Panc1 (cell line): ENCODE measurements at regions not wholly inside any gene's neighbourhood (a gene's known extent, or its start where the extent isn't known, plus 50 kb on each side); places are given as distances from the start of the nearest gene placed in this dataset.

Experiments used
- ATAC-seq: fragments of 200-7000 bp; cut with Tn5 transposase; 2 replicates; pipeline ENCODE4 v1.9.1; 2020; ENCODE audit warnings: mild to moderate bottlenecking, moderate library complexity
- BruUV-seq: library from RNA; stranded (reverse); fragments of 400-500 nt; replicated peaks from 2 replicates; lab custom pipeline; 2021; lab: Mats Ljungman, UMichigan
- CTCF ChIA-PET: fragments of 300-600 bp; sonication (Branson Sonifier 250); formaldehyde crosslinking; loops from one replicate; lab custom pipeline; 2022; ENCODE audit warnings: antibody characterized with exemption; lab: Charles Lee
- POLR2A ChIA-PET: fragments of 300-600 bp; sonication (Branson Sonifier 250); formaldehyde crosslinking; loops from one replicate; lab custom pipeline; 2022; ENCODE audit warnings: antibody characterized with exemption; lab: Charles Lee
- DNase-seq: peaks from one replicate; pipeline ENCODE4 v3.0.0-alpha.2; 2010; ENCODE audit warnings: low read depth, low spot score
- H3K27ac ChIP-seq: 2 replicates; pipeline ENCODE4 v1.5.1; 2011; ENCODE audit warnings: mild to moderate bottlenecking, low read length, inconsistent platforms
- H3K27me3 ChIP-seq: fragments of 200-500 bp; sonication (Bioruptor generic); 2 replicates; pipeline ENCODE4 v1.6.0; 2014; ENCODE audit warnings: low read length, inconsistent platforms; ENCODE audit not compliant: control insufficient read depth, insufficient read depth
- H3K36me3 ChIP-seq: fragments of 200-500 bp; sonication (Bioruptor generic); 2 replicates; pipeline ENCODE4 v1.5.1; 2014; ENCODE audit warnings: inconsistent platforms, mild to moderate bottlenecking, low read length, moderate library complexity; ENCODE audit not compliant: control insufficient read depth, insufficient read depth
- H3K4me1 ChIP-seq: 2 replicates; pipeline ENCODE4 v1.5.1; 2011; ENCODE audit warnings: inconsistent platforms, mild to moderate bottlenecking, low read length, moderate library complexity; ENCODE audit not compliant: control insufficient read depth, insufficient read depth
- H3K4me3 ChIP-seq, 2 experiments: 2 replicates each; pipeline ENCODE4 v1.5.1; 2011 to 2012; ENCODE audit warnings: low read depth in 2 of 2, low read length in 2 of 2, mild to moderate bottlenecking in 2 of 2, inconsistent platforms in 1 of 2, moderate library complexity in 1 of 2
- H3K9me3 ChIP-seq: fragments of 200-500 bp; sonication (Bioruptor generic); 2 replicates; pipeline ENCODE4 v1.5.1; 2014; ENCODE audit warnings: low read depth, mild to moderate bottlenecking, inconsistent platforms, low read length, moderate library complexity; ENCODE audit not compliant: control insufficient read depth, insufficient read depth
- POLR2AphosphoS5 ChIP-seq: IDR thresholded peaks from 2 replicates; pipeline ENCODE4 v1.6.1; 2012; ENCODE audit warnings: mild to moderate bottlenecking, low read depth, low read length, moderate library complexity
- SIN3A ChIP-seq: IDR thresholded peaks from 2 replicates; pipeline ENCODE4 v1.6.1; 2012; ENCODE audit warnings: low read depth, mild to moderate bottlenecking, low read length, moderate library complexity, borderline replicate concordance; ENCODE audit not compliant: insufficient read depth
- TCF7L2 ChIP-seq: IDR thresholded peaks from 2 replicates; pipeline ENCODE4 v1.6.1; 2011; ENCODE audit warnings: mild to moderate bottlenecking, low read depth, low read length, inconsistent platforms
- in situ Hi-C: cut with HindIII; loops from 2 replicates; pipeline ENCODE4 v1.10.0; 2016; ENCODE audit warnings: low sequenced_read_pairs, low pct_unique_long_range_greater_than_20kb
- intact Hi-C: fragments of 100-400 bp; cut with micrococcal nuclease; formaldehyde crosslinking; loops from one replicate; pipeline ENCODE4 v1.10.0; 2022; ENCODE audit not compliant: unreplicated experiment
- TF ChIP-seq, protein P1 (sequence below): fragments of 450-650 bp; IDR thresholded peaks from 2 replicates; pipeline ENCODE4 v1.5.1; 2017; ENCODE audit warnings: mild to moderate bottlenecking
- TF ChIP-seq, protein P2 (sequence below), 2 experiments: IDR thresholded peaks; 2 replicates each; pipeline ENCODE4 v1.6.1; 2011 to 2012; ENCODE audit warnings: low read depth in 2 of 2, control low read depth in 1 of 2, low read length in 1 of 2, mild to moderate bottlenecking in 1 of 2, moderate library complexity in 1 of 2; ENCODE audit not compliant: insufficient read depth in 1 of 2

DNA sequence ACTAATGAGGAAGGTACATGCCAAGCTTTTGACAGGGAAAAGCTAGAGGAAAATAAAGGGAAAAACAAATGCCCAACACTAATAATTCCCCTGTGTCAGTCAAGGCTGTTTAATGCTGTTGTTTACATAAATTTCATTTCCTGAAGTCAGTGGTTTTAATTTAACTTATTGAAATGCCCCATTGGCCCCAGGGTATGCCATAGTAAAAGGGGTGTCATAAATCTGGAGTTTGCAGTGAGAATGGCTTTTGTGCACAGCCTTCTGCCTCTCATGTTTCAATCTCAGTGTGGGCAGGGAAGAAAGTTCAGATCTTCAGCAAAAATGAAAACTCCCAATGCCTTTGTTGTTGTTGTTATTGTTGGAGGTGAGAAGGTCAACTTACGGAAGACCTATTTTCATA lies 550.1 kb upstream of the DCC start:
- no peaks in the 10 kb centered on the region for H3K27me3 ChIP-seq
- H3K9me3 ChIP-seq, result no peaks in the 10 kb centered on the region
- no peak for TF ChIP-seq SIN3A
- TF ChIP-seq POLR2AphosphoS5, result no peak
- TF ChIP-seq, protein P1, sequence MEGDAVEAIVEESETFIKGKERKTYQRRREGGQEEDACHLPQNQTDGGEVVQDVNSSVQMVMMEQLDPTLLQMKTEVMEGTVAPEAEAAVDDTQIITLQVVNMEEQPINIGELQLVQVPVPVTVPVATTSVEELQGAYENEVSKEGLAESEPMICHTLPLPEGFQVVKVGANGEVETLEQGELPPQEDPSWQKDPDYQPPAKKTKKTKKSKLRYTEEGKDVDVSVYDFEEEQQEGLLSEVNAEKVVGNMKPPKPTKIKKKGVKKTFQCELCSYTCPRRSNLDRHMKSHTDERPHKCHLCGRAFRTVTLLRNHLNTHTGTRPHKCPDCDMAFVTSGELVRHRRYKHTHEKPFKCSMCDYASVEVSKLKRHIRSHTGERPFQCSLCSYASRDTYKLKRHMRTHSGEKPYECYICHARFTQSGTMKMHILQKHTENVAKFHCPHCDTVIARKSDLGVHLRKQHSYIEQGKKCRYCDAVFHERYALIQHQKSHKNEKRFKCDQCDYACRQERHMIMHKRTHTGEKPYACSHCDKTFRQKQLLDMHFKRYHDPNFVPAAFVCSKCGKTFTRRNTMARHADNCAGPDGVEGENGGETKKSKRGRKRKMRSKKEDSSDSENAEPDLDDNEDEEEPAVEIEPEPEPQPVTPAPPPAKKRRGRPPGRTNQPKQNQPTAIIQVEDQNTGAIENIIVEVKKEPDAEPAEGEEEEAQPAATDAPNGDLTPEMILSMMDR, result no peak
- TF ChIP-seq TCF7L2, result no peak
- TF ChIP-seq, protein P2, sequence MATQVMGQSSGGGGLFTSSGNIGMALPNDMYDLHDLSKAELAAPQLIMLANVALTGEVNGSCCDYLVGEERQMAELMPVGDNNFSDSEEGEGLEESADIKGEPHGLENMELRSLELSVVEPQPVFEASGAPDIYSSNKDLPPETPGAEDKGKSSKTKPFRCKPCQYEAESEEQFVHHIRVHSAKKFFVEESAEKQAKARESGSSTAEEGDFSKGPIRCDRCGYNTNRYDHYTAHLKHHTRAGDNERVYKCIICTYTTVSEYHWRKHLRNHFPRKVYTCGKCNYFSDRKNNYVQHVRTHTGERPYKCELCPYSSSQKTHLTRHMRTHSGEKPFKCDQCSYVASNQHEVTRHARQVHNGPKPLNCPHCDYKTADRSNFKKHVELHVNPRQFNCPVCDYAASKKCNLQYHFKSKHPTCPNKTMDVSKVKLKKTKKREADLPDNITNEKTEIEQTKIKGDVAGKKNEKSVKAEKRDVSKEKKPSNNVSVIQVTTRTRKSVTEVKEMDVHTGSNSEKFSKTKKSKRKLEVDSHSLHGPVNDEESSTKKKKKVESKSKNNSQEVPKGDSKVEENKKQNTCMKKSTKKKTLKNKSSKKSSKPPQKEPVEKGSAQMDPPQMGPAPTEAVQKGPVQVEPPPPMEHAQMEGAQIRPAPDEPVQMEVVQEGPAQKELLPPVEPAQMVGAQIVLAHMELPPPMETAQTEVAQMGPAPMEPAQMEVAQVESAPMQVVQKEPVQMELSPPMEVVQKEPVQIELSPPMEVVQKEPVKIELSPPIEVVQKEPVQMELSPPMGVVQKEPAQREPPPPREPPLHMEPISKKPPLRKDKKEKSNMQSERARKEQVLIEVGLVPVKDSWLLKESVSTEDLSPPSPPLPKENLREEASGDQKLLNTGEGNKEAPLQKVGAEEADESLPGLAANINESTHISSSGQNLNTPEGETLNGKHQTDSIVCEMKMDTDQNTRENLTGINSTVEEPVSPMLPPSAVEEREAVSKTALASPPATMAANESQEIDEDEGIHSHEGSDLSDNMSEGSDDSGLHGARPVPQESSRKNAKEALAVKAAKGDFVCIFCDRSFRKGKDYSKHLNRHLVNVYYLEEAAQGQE (IDR thresholded peaks at IDR 0.05; ENCODE audit: insufficient read depth in 1 of 2, low read depth in 2 of 2, low read length in 1 of 2), result no peak
- ChIA-PET POLR2A (no interaction called here), CTCF (no interaction called here)
- no TSS peak for BruUV-seq
- DNase-seq (no peak), ATAC-seq (no peak)
- H3K27ac ChIP-seq, result no peak overlapping the region
- H3K4me1 ChIP-seq, result no peaks in the 10 kb centered on the region
- H3K36me3 ChIP-seq, result no peaks in the 10 kb centered on the region
- in situ Hi-C loops, result no loop called here
- no peak overlapping the region for H3K4me3 ChIP-seq
- intact Hi-C loops, result no loop called here

DNA sequence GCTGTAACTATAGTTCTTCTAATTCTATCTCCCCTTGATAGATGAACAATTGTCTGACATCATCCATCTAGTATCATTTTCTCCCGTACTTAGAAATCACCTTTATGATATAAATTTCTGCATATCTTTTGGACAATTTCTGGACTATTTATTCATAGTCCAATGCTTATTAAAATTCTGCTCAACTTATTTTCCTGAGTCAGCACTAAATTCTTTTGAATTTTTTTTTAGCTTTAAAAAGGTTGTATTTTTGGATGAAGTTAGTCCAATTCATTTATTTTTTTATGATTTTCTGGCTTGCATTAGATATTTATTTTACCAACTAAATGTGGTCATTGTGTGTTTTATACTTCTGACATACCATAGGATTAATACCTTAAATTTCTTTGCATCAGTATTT lies 538.5 kb upstream of the DCC start:
- Histone ChIP-seq H3K4me1 (no peaks in the 10 kb centered on the region), H3K27ac (no peak overlapping the region), H3K4me3 (no peak overlapping the region), H3K36me3 (no peaks in the 10 kb centered on the region), H3K27me3 (no peaks in the 10 kb centered on the region), H3K9me3 (no peaks in the 10 kb centered on the region)
- ChIA-PET POLR2A (no interaction called here), CTCF (no interaction called here)
- BruUV-seq, result no TSS peak
- in situ Hi-C loops (no loop called here), intact Hi-C loops (no loop called here)
- TF ChIP-seq, protein P1, result no peak
- TF ChIP-seq, protein P2 (IDR thresholded peaks at IDR 0.05; ENCODE audit: insufficient read depth in 1 of 2, low read depth in 2 of 2, low read length in 1 of 2), result no peak
- TF ChIP-seq SIN3A, result no peak
- no peak for DNase-seq
- ATAC-seq, result no peak
